NCI-H187 (cell line): ENCODE measurements at regions not wholly inside any gene's neighbourhood (a gene's known extent, or its start where the extent isn't known, plus 50 kb on each side); places are given as distances from the start of the nearest gene placed in this dataset.

Experiments used
- DNase-seq, 2 experiments: peaks; one replicate each; lab custom pipeline; 2025; lab: John Stamatoyannopoulos, UW

GRCh38 chr11:26040339-26040738 is 291.6 kb upstream of the ANO3 start:
- DNase-seq: no peak

- DNase-seq: no peak
Measured at GRCh38 chr11:26042113-26042512, 289.8 kb upstream of the ANO3 start.

DNA sequence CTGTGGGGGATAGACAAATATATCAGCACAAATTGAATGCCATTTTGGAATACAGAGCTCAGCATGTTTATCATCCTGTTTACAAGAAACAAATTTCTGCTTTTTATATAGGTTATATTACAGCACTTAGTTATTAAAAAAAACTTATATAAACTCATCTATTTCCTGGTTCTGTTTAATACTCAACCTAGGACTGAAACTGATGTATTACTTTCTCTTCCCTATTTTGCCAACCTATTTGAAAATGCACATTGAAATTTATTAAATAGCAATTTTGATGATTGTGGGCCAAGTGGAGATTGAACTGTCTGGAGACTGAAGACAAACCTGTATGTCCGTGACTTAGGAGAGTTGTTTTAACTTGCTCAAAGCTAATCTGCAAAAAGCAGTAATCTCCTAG is 288.3 kb upstream of the ANO3 start:
- DNase-seq: no peak

DNA sequence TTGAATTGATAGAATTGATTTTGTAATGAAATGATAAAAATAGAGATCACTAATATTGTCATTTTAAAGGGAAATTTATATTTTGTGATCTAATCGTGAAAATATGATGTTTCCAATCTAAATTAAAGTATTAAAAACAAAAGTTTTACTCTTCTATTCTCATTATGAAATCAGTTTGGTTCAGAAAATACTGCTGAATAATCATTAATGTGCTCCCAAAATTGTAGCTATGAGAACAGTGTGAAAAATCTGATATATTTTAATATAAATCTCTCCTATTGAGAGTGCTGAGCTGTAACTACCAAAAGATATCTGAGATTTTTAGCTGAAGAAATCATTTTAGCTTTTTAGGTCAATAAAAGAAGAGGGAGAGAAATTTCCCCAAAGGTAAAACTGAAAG is 287.5 kb upstream of the ANO3 start:
- no peak for DNase-seq

GRCh38 chr11:26045082-26045481 is 286.8 kb upstream of the ANO3 start:
- no peak for DNase-seq

DNA sequence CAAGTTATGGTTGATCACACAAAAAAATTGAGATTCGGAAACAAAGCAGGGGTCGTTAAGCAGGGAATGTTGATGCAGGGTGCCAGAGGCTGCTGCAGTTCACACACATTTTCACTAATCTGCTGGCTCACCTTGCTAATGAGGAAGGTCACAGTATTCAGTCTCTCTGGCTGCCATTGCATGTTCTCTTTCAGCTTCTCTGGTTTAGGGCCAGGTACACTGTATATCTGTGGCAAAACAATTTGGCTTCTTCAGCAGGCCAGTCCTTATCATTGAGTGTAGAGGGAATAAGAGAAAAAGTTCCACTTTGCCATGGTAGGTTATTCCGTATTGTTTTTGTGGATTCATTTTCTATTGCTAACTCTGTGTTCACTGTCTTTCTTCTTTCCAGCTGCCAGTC is 283.7 kb upstream of the ANO3 start:
- no peak for DNase-seq

GRCh38 chr11:26053966-26054365 is 278.0 kb upstream of the ANO3 start:
- no peak for DNase-seq

DNA sequence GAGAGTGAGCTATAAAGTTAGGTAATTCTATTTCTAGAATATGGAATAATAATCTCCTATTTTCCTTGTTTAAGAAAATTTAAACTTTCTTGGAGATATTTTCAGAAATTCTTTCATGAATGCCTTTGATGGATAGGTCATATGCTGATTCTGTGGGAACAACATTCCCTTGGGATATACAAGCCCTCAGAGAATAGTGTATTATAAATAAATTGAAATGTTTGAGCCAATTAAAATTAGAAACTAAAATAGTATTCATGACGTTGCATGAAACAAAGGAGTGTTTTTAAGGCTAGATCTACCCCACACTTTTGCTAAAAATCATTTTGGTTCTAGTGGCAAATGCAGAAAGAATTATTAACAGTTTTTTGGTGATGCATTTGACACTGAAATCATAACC is 269.3 kb upstream of the ANO3 start:
- no peak for DNase-seq

DNA sequence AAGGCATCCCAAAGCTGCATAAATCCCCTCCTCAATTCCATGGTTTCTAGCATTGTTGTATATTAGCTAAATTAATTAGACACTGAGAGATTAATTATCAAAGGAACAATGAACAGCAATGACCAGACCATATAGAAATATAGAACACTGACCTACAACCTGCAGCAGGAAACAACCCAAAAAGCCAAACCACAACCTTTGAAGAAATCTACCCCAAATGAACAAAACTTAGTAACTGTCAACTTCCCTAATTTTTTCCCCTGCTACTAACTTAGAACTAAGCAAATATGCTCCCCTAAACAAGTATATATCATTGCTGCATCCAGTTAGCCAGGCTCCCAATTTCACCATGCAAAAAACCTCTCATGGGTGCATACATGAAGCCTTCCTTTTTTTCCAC is 268.0 kb upstream of the ANO3 start:
- DNase-seq: no peak

DNA sequence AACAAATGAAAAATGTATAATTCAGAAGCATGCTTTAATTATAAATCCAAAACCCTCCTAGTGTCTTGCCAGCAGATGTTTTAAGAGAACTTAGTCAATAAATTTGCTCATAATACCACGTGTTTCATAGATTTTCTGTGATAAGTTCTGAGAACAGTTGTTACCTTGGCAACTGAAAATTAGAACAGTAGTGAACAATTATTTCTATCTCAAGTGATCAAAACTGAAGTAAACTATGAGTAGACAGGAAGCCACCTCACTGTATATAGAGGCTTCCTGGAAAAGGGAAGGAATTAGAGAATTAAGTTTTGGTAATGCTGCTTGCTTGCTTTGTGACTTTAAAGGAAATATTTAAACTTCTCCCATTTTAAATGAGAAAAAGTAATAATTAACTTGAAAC is 266.0 kb upstream of the ANO3 start:
- no peak for DNase-seq

- peak; percentile 94 to 97 for DNase-seq
Measured at GRCh38 chr11:26070714-26071380, 261.1 kb upstream of the ANO3 start.

DNA sequence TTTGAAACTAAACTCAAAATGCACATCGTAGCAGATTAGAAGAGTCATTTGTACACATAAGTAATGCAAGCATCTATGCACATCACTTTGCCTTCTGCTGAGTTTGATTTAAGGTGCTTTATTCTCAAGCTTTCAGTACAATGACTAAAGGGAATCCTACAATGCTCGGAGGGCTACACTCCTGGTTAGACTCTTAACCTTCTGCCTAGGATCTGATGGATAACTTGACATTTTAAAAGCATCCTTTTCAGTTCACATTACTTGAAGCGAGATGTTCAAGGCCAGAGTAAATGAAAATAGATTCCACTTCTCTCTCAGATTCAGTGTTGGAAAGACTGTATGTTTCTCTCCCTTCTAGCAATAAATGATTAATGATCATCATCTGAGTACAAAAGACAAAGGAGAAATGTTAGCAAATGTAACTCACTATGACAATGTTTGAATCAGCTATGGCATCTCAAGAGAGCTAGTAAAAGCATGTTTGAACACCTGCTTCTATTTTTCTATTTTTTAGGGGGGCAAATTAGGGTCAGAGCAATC is 259.2 kb upstream of the ANO3 start:
- DNase-seq: peak; percentile 63 to 74

GRCh38 chr11:26073646-26074045 is 258.3 kb upstream of the ANO3 start:
- no peak for DNase-seq

GRCh38 chr11:26076233-26076990 is 255.5 kb upstream of the ANO3 start:
- no peak for DNase-seq

- no peak for DNase-seq
Measured at GRCh38 chr11:26078231-26078821, 253.6 kb upstream of the ANO3 start.

DNA sequence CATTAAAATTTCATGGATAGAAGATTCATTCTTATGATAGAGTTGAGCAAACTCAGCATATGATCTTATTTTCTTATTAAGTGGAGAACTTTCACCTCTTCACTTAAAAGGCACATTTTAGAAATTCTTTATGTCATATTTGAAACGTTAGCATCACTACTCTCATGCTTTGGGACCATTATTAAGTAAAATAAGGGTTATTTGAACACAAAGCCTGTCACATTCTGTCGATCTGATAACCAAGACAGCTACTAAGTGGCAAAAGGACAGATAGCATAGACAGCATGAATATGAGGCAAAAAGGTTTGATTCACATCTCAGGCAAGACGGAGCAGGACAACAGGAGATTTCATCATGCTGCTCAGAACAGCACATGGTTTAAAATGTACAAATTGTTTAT is 247.6 kb upstream of the ANO3 start:
- DNase-seq: no peak

GRCh38 chr11:26086028-26086427 is 245.9 kb upstream of the ANO3 start:
- DNase-seq: peak; percentile 74 to 84

GRCh38 chr11:26087120-26087935 is 244.6 kb upstream of the ANO3 start:
- no peak for DNase-seq

- DNase-seq: no peak
Measured at GRCh38 chr11:26088391-26088790, 243.5 kb upstream of the ANO3 start.

GRCh38 chr11:26090651-26091050 is 241.3 kb upstream of the ANO3 start:
- no peak for DNase-seq

GRCh38 chr11:26093206-26093605 is 238.7 kb upstream of the ANO3 start:
- no peak for DNase-seq

DNA sequence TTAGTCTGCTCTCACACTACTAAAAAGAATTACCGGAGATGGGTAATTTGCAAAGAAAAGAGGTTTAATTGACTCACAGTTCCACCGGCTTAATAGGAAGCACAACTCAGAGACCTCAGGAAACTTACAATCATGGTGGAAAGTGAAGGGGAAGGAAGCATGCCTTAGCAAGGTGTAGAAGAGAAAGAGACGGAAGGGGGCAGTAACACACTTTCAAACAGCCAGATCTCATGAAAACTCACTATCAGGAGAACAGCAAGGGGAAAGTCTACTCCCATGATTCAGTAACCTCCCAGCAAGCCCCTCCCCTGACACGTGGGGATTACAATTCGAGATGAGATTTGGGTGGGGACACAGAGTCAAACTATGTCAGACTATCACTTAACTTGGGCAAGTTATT is 236.6 kb upstream of the ANO3 start:
- DNase-seq: no peak
